Endothelial cell of hepatic sinusoid (primary cell): ENCODE measurements at regions not wholly inside any gene's neighbourhood (a gene's known extent, or its start where the extent isn't known, plus 50 kb on each side); places are given as distances from the start of the nearest gene placed in this dataset.

Experiments used
- in situ Hi-C: cut with HindIII; loops from 2 replicates; pipeline ENCODE4 v1.10.0; 2017; ENCODE audit warnings: low sequenced_read_pairs

DNA sequence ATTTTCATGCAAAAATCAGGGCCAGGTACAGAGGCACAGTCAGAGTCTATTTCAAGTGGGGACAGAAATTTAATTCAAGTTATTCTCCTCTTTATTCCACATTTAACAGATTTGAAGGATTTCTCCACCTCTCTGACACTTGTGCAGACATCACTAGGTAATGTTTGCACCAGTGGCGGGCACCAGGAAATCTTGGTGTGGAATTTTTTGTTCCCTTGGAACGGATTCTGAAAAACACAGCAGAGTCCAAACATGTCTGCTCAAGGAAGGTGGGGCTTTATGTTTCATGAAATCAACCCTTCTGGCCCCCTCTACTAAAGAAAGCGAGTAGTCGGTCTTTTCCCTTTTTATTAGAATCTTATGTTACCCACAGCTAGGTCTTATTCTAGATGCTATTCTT, 271.2 kb upstream of the MDFIC2 start:
- in situ Hi-C loops: no loop called here

GRCh38 chr3:70582803-70583202, 270.4 kb upstream of the MDFIC2 start:
- in situ Hi-C loops: no loop called here

DNA sequence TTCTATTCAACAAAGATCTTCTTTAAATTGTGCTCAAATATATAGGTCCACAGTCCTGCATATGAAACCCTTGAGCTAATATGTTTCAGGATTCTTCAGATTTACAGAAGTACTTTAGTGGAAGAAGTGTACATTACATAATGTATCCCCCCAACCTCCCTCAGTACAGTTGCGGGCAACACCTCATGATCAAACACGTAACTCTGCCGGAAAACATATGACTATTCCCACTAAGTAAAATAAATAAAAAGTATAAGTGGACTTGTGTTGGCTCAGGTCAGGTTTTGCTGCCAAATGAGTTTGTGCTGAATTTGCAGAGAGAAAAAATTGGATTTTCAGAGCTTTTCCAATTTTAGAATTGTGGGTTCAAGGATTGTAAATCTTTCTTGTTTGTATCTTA, 267.6 kb upstream of the MDFIC2 start:
- in situ Hi-C loops: no loop called here

- in situ Hi-C loops: no loop called here
These were observed 259.3 kb upstream of the MDFIC2 start for GRCh38 chr3:70571696-70572095.

- in situ Hi-C loops: no loop called here
These were observed 258.1 kb upstream of the MDFIC2 start for GRCh38 chr3:70570584-70570983.

- in situ Hi-C loops: no loop called here
These were observed 256.2 kb upstream of the MDFIC2 start for GRCh38 chr3:70568626-70569025.

DNA sequence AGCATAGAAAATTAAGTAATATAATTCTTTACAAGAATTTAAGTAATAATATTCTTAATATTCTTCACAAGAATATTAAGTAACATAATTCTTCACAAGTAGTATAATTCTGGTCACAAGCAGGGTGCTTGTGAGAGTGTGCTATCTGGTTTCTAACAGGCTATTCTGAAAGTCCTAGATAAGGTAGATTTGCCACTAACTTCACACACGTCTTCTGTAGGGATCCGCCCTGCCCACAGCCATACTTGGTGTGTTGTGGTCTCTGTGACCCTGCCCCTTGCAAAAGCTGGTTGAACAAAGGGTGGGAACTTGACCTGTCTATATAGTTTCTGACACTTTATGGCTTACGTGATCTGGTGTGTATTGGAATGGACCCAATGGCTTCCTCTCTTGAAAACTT, 253.4 kb upstream of the MDFIC2 start:
- in situ Hi-C loops: no loop called here

GRCh38 chr3:70564552-70564951, 252.1 kb upstream of the MDFIC2 start:
- in situ Hi-C loops: no loop called here

GRCh38 chr3:70561796-70562195, 249.4 kb upstream of the MDFIC2 start:
- in situ Hi-C loops: no loop called here

DNA sequence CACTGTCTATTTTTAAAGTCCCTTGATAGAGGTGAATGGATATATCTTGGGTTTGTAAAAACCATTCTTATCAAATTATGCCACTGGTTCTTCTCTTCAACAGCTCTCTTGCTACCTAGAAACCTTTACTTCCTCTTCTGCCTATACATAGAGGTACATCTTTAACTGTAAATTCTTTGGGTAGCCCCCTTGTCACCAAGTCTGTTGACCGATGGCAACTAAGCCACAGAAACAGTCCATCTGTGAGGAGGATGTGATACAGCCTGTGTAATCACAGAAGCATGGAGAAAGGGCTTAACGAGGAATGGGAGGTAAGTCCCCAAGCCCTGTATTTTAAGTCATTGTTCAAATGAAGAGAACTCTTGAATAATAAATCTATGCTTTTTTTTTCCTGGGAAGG, 246.5 kb upstream of the MDFIC2 start:
- in situ Hi-C loops: no loop called here

- in situ Hi-C loops: no loop called here
These were observed 245.5 kb upstream of the MDFIC2 start for GRCh38 chr3:70557976-70558375.

- in situ Hi-C loops: no loop called here
These were observed 243.6 kb upstream of the MDFIC2 start for GRCh38 chr3:70556056-70556455.

GRCh38 chr3:70554170-70554569, 241.7 kb upstream of the MDFIC2 start:
- in situ Hi-C loops: no loop called here

GRCh38 chr3:70550723-70551319, 238.4 kb upstream of the MDFIC2 start:
- in situ Hi-C loops: no loop called here

DNA sequence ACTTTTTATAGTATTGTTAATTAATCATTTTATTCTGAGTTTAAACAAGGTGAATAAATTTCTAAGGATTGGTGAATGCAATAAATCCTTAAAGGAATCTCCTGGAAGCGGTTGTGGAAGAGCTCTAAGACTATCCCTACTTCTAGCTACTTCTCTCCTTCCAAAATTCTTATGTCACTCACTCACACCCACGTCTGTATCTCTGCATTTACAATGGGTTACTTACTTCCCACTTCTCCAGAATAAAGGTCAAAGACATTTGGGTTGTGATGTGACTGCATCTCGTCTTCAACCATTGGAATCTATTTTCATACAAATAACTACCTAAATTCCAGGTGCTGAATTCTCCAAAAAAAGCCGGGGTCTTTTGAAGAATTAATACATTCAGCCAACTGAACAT, 234.2 kb upstream of the MDFIC2 start:
- in situ Hi-C loops: loop anchor here (25.0 kb wide), 2 partner anchors 766 to 1066 kb away; no protein-coding TSS in a partner anchor

DNA sequence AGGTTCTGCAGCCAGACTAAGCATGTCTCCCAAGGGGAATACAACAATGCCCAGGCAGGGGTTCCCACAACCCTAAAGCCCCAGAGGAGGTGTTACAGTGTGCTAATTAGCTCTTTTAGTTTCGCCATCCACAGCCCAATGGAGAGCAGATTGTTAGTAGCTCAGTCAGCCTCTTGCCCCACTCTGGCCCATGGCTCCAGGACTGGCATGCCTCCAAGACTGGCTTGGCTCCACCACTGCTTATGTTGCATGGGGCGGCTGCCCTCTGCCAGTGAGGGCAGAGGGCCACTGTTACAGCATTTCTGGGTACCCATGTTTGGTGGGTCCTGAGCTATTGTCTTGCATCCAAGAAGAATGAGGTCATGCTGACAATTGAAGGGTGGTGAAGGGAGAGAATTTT, 231.1 kb upstream of the MDFIC2 start:
- in situ Hi-C loops: loop anchor here (25.0 kb wide), 2 partner anchors 769 to 1069 kb away; no protein-coding TSS in a partner anchor

GRCh38 chr3:70539908-70540307, 227.5 kb upstream of the MDFIC2 start:
- in situ Hi-C loops: loop anchor here (25.0 kb wide), 2 partner anchors 772 to 1072 kb away; no protein-coding TSS in a partner anchor

- in situ Hi-C loops: loop anchor here (25.0 kb wide), 2 partner anchors 779 to 1079 kb away; no protein-coding TSS in a partner anchor
These were observed 220.4 kb upstream of the MDFIC2 start for GRCh38 chr3:70532806-70533205.

DNA sequence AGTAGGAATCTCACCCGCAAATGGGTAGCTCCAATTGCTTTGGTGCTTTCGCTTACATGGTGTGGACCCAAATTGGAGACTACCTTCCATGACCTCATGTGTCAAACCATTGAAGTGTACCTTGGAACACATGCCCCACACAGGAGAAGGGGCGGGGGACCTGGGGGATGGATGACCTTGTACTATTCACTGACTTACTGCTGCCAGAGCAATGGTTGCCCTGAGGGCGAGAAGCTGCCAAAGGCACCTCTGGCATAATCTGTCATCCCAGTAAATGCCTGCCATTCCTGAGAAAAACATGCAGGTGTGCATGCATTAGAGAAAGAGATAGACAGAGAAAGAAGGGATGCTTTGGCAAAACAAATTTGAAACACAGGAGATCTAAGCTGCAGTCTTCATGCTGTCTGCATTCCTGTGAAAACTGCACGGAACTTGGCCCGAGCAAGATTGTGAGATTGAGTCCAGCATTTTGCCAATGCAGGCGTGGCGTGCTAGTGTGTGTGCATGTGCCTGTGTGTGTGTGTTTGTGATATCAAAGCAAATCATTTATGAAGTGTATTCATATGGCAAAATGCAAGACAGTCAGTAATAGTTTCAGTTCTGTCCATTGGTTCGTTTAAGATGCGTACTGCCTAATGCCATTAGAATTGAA, 219.5 kb upstream of the MDFIC2 start:
- in situ Hi-C loops: loop anchor here (25.0 kb wide), 2 partner anchors 780 to 1080 kb away; no protein-coding TSS in a partner anchor

DNA sequence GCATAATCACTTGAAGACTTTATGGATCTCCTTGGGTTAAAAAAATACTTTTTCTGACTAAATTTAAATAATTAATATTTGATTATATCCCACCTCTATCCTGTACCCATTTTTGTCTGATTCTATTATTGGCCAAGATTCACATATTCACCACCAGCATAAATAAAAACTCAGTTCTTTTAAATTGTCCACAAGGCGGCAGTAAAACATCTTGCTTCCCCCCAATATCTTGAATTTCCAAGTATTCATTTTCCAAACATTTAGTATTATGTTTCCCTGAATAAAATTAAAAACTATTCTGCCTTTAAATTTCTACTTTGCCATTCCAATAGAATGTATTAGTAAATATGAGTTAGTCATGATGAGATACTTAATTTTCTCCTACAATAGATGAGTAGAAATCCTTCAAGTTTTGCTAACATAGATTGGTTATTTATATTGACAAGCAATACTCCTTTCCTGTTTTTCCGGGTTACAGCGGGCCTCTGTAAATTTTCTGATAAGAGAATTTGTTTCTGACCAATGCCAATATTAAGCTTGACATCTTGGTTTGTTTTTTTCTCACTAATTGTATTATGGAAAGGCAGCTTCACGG, 218.7 kb upstream of the MDFIC2 start:
- in situ Hi-C loops: loop anchor here (25.0 kb wide), 2 partner anchors 781 to 1081 kb away; no protein-coding TSS in a partner anchor

- in situ Hi-C loops: loop anchor here (25.0 kb wide), 2 partner anchors 782 to 1082 kb away; no protein-coding TSS in a partner anchor
These were observed 218.2 kb upstream of the MDFIC2 start for GRCh38 chr3:70530626-70531025.

GRCh38 chr3:70527026-70527425, 214.6 kb upstream of the MDFIC2 start:
- in situ Hi-C loops: loop anchor here (25.0 kb wide), 2 partner anchors 785 to 1085 kb away; no protein-coding TSS in a partner anchor
